OCI-LY3 (cell line): ENCODE measurements at regions not wholly inside any gene's neighbourhood (a gene's known extent, or its start where the extent isn't known, plus 50 kb on each side); places are given as distances from the start of the nearest gene placed in this dataset.

Source experiments
- EZH2phosphoT487 ChIP-seq: fragments of 200-600 bp; shearing (Covaris generic); IDR thresholded peaks from 2 replicates; pipeline ENCODE4 v1.6.1; 2018; ENCODE audit warnings: antibody characterized with exemption, mixed run types, low read depth
- TF ChIP-seq, protein P1 (sequence below): fragments of 200-600, 300-600 bp; sonication (generic); IDR thresholded peaks from 2 replicates; pipeline ENCODE4 v1.5.1; 2014; ENCODE audit warnings: antibody characterized with exemption, low read length, low read depth

DNA sequence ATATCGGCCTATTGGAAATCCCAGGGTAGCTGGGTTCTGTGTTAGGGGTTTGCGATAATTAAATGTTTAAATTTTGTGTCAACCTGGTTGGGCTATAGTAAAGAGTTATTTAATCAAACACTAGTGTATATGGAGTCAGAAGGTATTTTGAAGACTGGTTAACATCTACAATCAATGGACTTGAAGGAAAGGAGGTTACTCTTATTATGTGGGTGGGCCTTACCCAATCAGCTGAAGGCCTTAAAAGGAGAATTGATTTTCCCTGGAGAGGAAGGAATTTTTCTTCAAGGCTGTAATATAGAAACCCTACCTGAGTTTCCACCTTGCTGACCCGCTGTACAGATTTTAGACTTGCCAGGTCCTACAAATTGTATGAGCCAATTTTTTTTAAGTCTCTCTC is 411.4 kb downstream of the IRX1 start:
- TF ChIP-seq, protein P1, sequence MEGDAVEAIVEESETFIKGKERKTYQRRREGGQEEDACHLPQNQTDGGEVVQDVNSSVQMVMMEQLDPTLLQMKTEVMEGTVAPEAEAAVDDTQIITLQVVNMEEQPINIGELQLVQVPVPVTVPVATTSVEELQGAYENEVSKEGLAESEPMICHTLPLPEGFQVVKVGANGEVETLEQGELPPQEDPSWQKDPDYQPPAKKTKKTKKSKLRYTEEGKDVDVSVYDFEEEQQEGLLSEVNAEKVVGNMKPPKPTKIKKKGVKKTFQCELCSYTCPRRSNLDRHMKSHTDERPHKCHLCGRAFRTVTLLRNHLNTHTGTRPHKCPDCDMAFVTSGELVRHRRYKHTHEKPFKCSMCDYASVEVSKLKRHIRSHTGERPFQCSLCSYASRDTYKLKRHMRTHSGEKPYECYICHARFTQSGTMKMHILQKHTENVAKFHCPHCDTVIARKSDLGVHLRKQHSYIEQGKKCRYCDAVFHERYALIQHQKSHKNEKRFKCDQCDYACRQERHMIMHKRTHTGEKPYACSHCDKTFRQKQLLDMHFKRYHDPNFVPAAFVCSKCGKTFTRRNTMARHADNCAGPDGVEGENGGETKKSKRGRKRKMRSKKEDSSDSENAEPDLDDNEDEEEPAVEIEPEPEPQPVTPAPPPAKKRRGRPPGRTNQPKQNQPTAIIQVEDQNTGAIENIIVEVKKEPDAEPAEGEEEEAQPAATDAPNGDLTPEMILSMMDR, result no peak
- no peak for TF ChIP-seq EZH2phosphoT487
